ENCODE measurements at regions not wholly inside any gene's neighbourhood (a gene's known extent, or its start where the extent isn't known, plus 50 kb on each side); places are given as distances from the start of the nearest gene placed in this dataset.

DNA sequence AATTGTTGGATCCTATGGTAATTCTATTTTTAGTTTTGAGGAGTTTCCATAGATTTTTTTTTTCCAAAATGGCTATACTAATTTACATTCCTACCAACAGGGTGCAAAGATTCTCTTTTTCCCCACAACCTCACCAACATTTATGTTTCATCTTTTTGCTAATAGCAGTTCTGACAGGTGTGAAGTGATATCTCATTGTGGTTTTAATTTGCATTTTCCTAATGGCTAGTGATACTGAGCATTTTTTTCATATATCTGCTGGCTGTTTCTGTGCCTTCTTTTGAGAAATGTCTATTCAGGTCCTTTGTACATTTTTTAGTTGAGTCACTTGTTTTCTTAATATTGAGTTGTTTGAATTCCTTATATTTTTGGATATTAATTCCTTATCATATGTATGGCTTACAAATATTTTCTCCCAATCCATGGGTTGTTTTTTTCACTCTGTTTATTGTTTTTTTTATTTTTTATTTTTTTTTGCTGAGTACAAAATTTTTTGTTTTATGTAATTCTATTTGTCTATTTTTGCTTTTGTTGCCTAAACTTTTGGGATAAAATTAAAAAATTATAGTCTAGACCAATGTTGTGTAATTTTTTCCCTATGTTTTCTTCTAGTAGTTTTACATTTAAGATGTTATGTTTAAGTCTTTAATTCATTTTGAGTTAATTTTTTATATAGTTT lies 205.9 kb upstream of the ADCY1 start (continued):
- TF ChIP-seq ZNF462 (CRISPR knock-in tag; IDR thresholded peaks at IDR 0.05), result no peak

DNA sequence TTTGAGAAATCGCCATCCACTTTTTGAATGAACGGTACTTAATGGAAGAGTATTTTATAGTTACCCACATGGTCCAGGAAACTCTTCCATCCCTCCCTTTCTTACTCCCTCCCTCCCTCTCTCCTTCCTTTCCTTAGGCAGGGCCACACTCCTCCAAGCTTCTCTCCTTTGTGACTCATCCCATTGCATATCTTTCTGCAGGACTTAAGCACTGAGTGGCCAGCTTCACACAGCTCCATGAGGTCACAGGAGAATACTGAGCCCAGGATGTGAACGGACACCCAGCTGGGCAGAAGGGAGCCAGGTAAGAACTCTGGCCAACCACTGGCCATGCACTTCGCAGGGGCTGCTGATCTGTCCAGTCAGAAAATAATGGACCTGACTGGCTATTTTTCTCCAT lies 189.7 kb upstream of the ADCY1 start:
- Mint-ChIP-seq H3K27ac (no peak overlapping the region), H3K4me3 (no peak overlapping the region), H3K36me3 (ENCODE audit: low read depth) (peaks cover 21% of the 10 kb centered on the region; the same call in 2 of the 3 replicates), H3K27me3 (ENCODE audit: insufficient read depth, low read depth, poor library complexity) (peaks cover 4% of the 10 kb centered on the region), H3K9me3 (peaks cover 28% of the 10 kb centered on the region), H3K4me1 (no peaks in the 10 kb centered on the region)
- no peak overlapping the region for H3K4me3 ChIP-seq
- no peaks in the 10 kb centered on the region for H3K9me2 ChIP-seq (ENCODE audit: insufficient read depth)
- H3K27ac ChIP-seq (ENCODE audit: low read depth), result no peak overlapping the region
- no peak for DNase-seq (ENCODE audit: low spot score)
- H3F3A ChIP-seq (replicated peaks; ENCODE audit: low read depth), result no peaks in the 10 kb centered on the region
- no peaks in the 10 kb centered on the region for H3K36me3 ChIP-seq (ENCODE audit: insufficient read depth)
- H3K79me2 ChIP-seq (replicated peaks; ENCODE audit: insufficient read depth), result no peaks in the 10 kb centered on the region
- no peaks in the 10 kb centered on the region for H4K20me1 ChIP-seq (replicated peaks; ENCODE audit: insufficient read depth)
- no peak for ATAC-seq
- H2AFZ ChIP-seq, result no peak overlapping the region
- no peak overlapping the region for H3K4me2 ChIP-seq
- H3K27me3 ChIP-seq (ENCODE audit: insufficient read depth), result no peaks in the 10 kb centered on the region
- H3K4me1 ChIP-seq (ENCODE audit: insufficient read depth), result no peaks in the 10 kb centered on the region
- no peak for TF ChIP-seq STAT1 (IDR thresholded peaks at IDR 0.05; ENCODE audit: unreplicated experiment)
- no peak for TF ChIP-seq ZNF114 (CRISPR knock-in tag; IDR thresholded peaks at IDR 0.05)
- TF ChIP-seq NANOG (IDR thresholded peaks at IDR 0.05; ENCODE audit: borderline replicate concordance), result no peak
- no peak for TF ChIP-seq JUNB (IDR thresholded peaks at IDR 0.05; ENCODE audit: unreplicated experiment)
- no peak for TF ChIP-seq CTCF (conservative IDR thresholded peaks at IDR 0.05; ENCODE audit: low read depth in 2 of 2)
- no peak for TF ChIP-seq ZNF462 (CRISPR knock-in tag; IDR thresholded peaks at IDR 0.05)
- TF ChIP-seq EZH2phosphoT487 (IDR thresholded peaks at IDR 0.05; ENCODE audit: unreplicated experiment), result no peak
- no peak for TF ChIP-seq ZNF331 (CRISPR knock-in tag; IDR thresholded peaks at IDR 0.05; ENCODE audit: low read depth)

Measured in GM23338 (cell line).